Activated CD4-positive, alpha-beta memory T cell treated with anti-CD3 and anti-CD28 coated beads for 36 hours (primary cell): ENCODE measurements at regions not wholly inside any gene's neighbourhood (a gene's known extent, or its start where the extent isn't known, plus 50 kb on each side); places are given as distances from the start of the nearest gene placed in this dataset.

Experiments used
- CTCF ChIA-PET: fragments of 350-600 bp; sonication (Branson Sonifier 250); formaldehyde crosslinking; loops from one replicate; lab custom pipeline; 2021; ENCODE audit warnings: antibody characterized with exemption, inconsistent platforms; lab: Charles Lee
- POLR2A ChIA-PET: fragments of 350-600 bp; sonication (Branson Sonifier 250); formaldehyde crosslinking; loops from one replicate; lab custom pipeline; 2021; ENCODE audit warnings: antibody characterized with exemption; lab: Charles Lee
- DNase-seq: peaks from one replicate; pipeline ENCODE4 v3.0.0-alpha.2; 2020
- H3K27ac Mint-ChIP-seq: one replicate; pipeline ENCODE4 v1.8.0; 2021; ENCODE audit warnings: mixed read lengths
- H3K27me3 Mint-ChIP-seq: one replicate; pipeline ENCODE4 v1.8.0; 2021; ENCODE audit warnings: mixed read lengths
- H3K36me3 Mint-ChIP-seq: one replicate; pipeline ENCODE4 v1.8.0; 2021; ENCODE audit warnings: mixed read lengths
- H3K4me1 Mint-ChIP-seq: one replicate; pipeline ENCODE4 v1.8.0; 2021; ENCODE audit warnings: low read depth, mixed read lengths
- H3K4me3 Mint-ChIP-seq: one replicate; pipeline ENCODE4 v1.8.0; 2021; ENCODE audit warnings: mild to moderate bottlenecking, mixed read lengths
- H3K9me3 Mint-ChIP-seq: one replicate; pipeline ENCODE4 v1.8.0; 2021; ENCODE audit warnings: mixed read lengths
- intact Hi-C: fragments of 100-400 bp; cut with micrococcal nuclease; formaldehyde crosslinking; loops from one replicate; pipeline ENCODE4 v1.15.1; 2023

GRCh38 chr14:27205036-27205435 is 607.2 kb upstream of the NOVA1 start:
- DNase-seq: no peak

GRCh38 chr14:27211741-27212140 is 613.9 kb upstream of the NOVA1 start:
- CTCF ChIA-PET: no interaction called here
- Mint-ChIP-seq H3K36me3 (no peaks in the 10 kb centered on the region), H3K27me3 (no peaks in the 10 kb centered on the region)

More at GRCh38 chr14:27205036-27205435, 607.2 kb upstream of the NOVA1 start:
- Mint-ChIP-seq H3K4me3 (no peak overlapping the region), H3K27ac (no peak overlapping the region), H3K9me3 (peaks cover 25% of the 10 kb centered on the region), H3K27me3 (no peaks in the 10 kb centered on the region), H3K36me3 (no peaks in the 10 kb centered on the region), H3K4me1 (no peaks in the 10 kb centered on the region)
- CTCF ChIA-PET: interaction anchor here (0.6 kb wide), 1 partner anchor 328 kb away, joined by 3 read pairs; no protein-coding TSS in a partner anchor
- intact Hi-C loops: no loop called here
- POLR2A ChIA-PET: no interaction called here

GRCh38 chr14:27222671-27223070 is 624.8 kb upstream of the NOVA1 start:
- no peak for DNase-seq
- intact Hi-C loops: no loop called here
- Mint-ChIP-seq H3K4me1 (no peaks in the 10 kb centered on the region), H3K27me3 (no peaks in the 10 kb centered on the region), H3K27ac (no peak overlapping the region), H3K36me3 (no peaks in the 10 kb centered on the region), H3K4me3 (no peak overlapping the region), H3K9me3 (peaks cover 41% of the 10 kb centered on the region)
- ChIA-PET POLR2A (no interaction called here), CTCF (no interaction called here)

More at GRCh38 chr14:27211741-27212140, 613.9 kb upstream of the NOVA1 start:
- POLR2A ChIA-PET: no interaction called here
- H3K4me3 Mint-ChIP-seq: no peak overlapping the region
- H3K27ac Mint-ChIP-seq: no peak overlapping the region
- intact Hi-C loops: no loop called here
- H3K4me1 Mint-ChIP-seq: no peaks in the 10 kb centered on the region
- H3K9me3 Mint-ChIP-seq: peaks cover 23% of the 10 kb centered on the region
- DNase-seq: no peak

GRCh38 chr14:27223906-27224305 is 626.1 kb upstream of the NOVA1 start:
- intact Hi-C loops: no loop called here
- Mint-ChIP-seq H3K27me3 (no peaks in the 10 kb centered on the region), H3K9me3 (peaks cover 39% of the 10 kb centered on the region), H3K4me3 (no peak overlapping the region), H3K27ac (no peak overlapping the region), H3K36me3 (no peaks in the 10 kb centered on the region), H3K4me1 (no peaks in the 10 kb centered on the region)
- ChIA-PET CTCF (no interaction called here), POLR2A (no interaction called here)
- DNase-seq: no peak

- CTCF ChIA-PET: no interaction called here
- no peaks in the 10 kb centered on the region for H3K27me3 Mint-ChIP-seq
- H3K27ac Mint-ChIP-seq: no peak overlapping the region
- intact Hi-C loops: no loop called here
- H3K4me3 Mint-ChIP-seq: no peak overlapping the region
- no peaks in the 10 kb centered on the region for H3K36me3 Mint-ChIP-seq
- H3K4me1 Mint-ChIP-seq: no peaks in the 10 kb centered on the region
- peaks cover 27% of the 10 kb centered on the region for H3K9me3 Mint-ChIP-seq
- no peak for DNase-seq
- POLR2A ChIA-PET: no interaction called here
Measured at GRCh38 chr14:27228053-27228452, 630.2 kb upstream of the NOVA1 start.

GRCh38 chr14:27234331-27234730 is 636.5 kb upstream of the NOVA1 start:
- Mint-ChIP-seq H3K27ac (no peak overlapping the region), H3K4me1 (no peaks in the 10 kb centered on the region), H3K4me3 (no peak overlapping the region), H3K36me3 (no peaks in the 10 kb centered on the region), H3K27me3 (no peaks in the 10 kb centered on the region), H3K9me3 (peaks cover 21% of the 10 kb centered on the region)
- POLR2A ChIA-PET: no interaction called here
- DNase-seq: no peak
- intact Hi-C loops: no loop called here
- CTCF ChIA-PET: no interaction called here

- Mint-ChIP-seq H3K4me3 (no peak overlapping the region), H3K9me3 (peaks cover 18% of the 10 kb centered on the region), H3K36me3 (no peaks in the 10 kb centered on the region), H3K4me1 (no peaks in the 10 kb centered on the region), H3K27me3 (no peaks in the 10 kb centered on the region), H3K27ac (no peak overlapping the region)
- ChIA-PET POLR2A (no interaction called here), CTCF (no interaction called here)
- intact Hi-C loops: no loop called here
- no peak for DNase-seq
Measured at GRCh38 chr14:27236601-27237000, 638.8 kb upstream of the NOVA1 start.

GRCh38 chr14:27242874-27243273 is 645.0 kb upstream of the NOVA1 start:
- ChIA-PET POLR2A (no interaction called here), CTCF (no interaction called here)
- no peaks in the 10 kb centered on the region for H3K36me3 Mint-ChIP-seq
- intact Hi-C loops: no loop called here
- H3K9me3 Mint-ChIP-seq: peaks cover 34% of the 10 kb centered on the region
- H3K27me3 Mint-ChIP-seq: no peaks in the 10 kb centered on the region
- H3K4me3 Mint-ChIP-seq: no peak overlapping the region
- no peak overlapping the region for H3K27ac Mint-ChIP-seq
- no peaks in the 10 kb centered on the region for H3K4me1 Mint-ChIP-seq
- no peak for DNase-seq

- POLR2A ChIA-PET: no interaction called here
- DNase-seq: no peak
- Mint-ChIP-seq H3K4me3 (no peak overlapping the region), H3K9me3 (peaks cover 38% of the 10 kb centered on the region), H3K27me3 (no peaks in the 10 kb centered on the region), H3K36me3 (no peaks in the 10 kb centered on the region), H3K27ac (no peak overlapping the region), H3K4me1 (no peaks in the 10 kb centered on the region)
- intact Hi-C loops: no loop called here
- CTCF ChIA-PET: no interaction called here
Measured at GRCh38 chr14:27243365-27243764, 645.5 kb upstream of the NOVA1 start.

- H3K27ac Mint-ChIP-seq: no peak overlapping the region
- intact Hi-C loops: no loop called here
- no peaks in the 10 kb centered on the region for H3K27me3 Mint-ChIP-seq
- H3K4me1 Mint-ChIP-seq: no peaks in the 10 kb centered on the region
- ChIA-PET POLR2A (no interaction called here), CTCF (no interaction called here)
- H3K9me3 Mint-ChIP-seq: peaks cover 51% of the 10 kb centered on the region
- H3K4me3 Mint-ChIP-seq: no peak overlapping the region
- no peak for DNase-seq
- no peaks in the 10 kb centered on the region for H3K36me3 Mint-ChIP-seq
Measured at GRCh38 chr14:27245947-27246346, 648.1 kb upstream of the NOVA1 start.

- DNase-seq: no peak
- POLR2A ChIA-PET: no interaction called here
- Mint-ChIP-seq H3K9me3 (peaks cover 29% of the 10 kb centered on the region), H3K27me3 (no peaks in the 10 kb centered on the region), H3K4me1 (no peaks in the 10 kb centered on the region), H3K27ac (no peak overlapping the region), H3K36me3 (no peaks in the 10 kb centered on the region), H3K4me3 (no peak overlapping the region)
- intact Hi-C loops: no loop called here
- CTCF ChIA-PET: no interaction called here
Measured at GRCh38 chr14:27253966-27254365, 656.1 kb upstream of the NOVA1 start.

GRCh38 chr14:27256805-27257204 is 659.0 kb upstream of the NOVA1 start:
- intact Hi-C loops: no loop called here

GRCh38 chr14:27267876-27268275 is 670.0 kb upstream of the NOVA1 start:
- Mint-ChIP-seq H3K9me3 (peaks cover 19% of the 10 kb centered on the region), H3K27me3 (no peaks in the 10 kb centered on the region), H3K36me3 (no peaks in the 10 kb centered on the region), H3K4me3 (no peak overlapping the region), H3K4me1 (no peaks in the 10 kb centered on the region), H3K27ac (no peak overlapping the region)
- ChIA-PET CTCF (no interaction called here), POLR2A (no interaction called here)
- intact Hi-C loops: no loop called here
- no peak for DNase-seq

More at GRCh38 chr14:27256805-27257204, 659.0 kb upstream of the NOVA1 start:
- POLR2A ChIA-PET: no interaction called here
- Mint-ChIP-seq H3K27ac (no peak overlapping the region), H3K4me3 (no peak overlapping the region), H3K9me3 (peaks cover 19% of the 10 kb centered on the region), H3K27me3 (no peaks in the 10 kb centered on the region), H3K36me3 (no peaks in the 10 kb centered on the region), H3K4me1 (no peaks in the 10 kb centered on the region)
- DNase-seq: no peak
- CTCF ChIA-PET: no interaction called here
